ENCODE measurements at regions not wholly inside any gene's neighbourhood (a gene's known extent, or its start where the extent isn't known, plus 50 kb on each side); places are given as distances from the start of the nearest gene placed in this dataset.

- TF ChIP-seq, protein P1, sequence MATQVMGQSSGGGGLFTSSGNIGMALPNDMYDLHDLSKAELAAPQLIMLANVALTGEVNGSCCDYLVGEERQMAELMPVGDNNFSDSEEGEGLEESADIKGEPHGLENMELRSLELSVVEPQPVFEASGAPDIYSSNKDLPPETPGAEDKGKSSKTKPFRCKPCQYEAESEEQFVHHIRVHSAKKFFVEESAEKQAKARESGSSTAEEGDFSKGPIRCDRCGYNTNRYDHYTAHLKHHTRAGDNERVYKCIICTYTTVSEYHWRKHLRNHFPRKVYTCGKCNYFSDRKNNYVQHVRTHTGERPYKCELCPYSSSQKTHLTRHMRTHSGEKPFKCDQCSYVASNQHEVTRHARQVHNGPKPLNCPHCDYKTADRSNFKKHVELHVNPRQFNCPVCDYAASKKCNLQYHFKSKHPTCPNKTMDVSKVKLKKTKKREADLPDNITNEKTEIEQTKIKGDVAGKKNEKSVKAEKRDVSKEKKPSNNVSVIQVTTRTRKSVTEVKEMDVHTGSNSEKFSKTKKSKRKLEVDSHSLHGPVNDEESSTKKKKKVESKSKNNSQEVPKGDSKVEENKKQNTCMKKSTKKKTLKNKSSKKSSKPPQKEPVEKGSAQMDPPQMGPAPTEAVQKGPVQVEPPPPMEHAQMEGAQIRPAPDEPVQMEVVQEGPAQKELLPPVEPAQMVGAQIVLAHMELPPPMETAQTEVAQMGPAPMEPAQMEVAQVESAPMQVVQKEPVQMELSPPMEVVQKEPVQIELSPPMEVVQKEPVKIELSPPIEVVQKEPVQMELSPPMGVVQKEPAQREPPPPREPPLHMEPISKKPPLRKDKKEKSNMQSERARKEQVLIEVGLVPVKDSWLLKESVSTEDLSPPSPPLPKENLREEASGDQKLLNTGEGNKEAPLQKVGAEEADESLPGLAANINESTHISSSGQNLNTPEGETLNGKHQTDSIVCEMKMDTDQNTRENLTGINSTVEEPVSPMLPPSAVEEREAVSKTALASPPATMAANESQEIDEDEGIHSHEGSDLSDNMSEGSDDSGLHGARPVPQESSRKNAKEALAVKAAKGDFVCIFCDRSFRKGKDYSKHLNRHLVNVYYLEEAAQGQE (IDR thresholded peaks at IDR 0.05; ENCODE audit: unreplicated experiment), result no peak
- TF ChIP-seq JUNB (IDR thresholded peaks at IDR 0.05; ENCODE audit: unreplicated experiment), result no peak
These were observed 190.6 kb upstream of the HS3ST3A1 start (continued) for GRCh38 chr17:13792314-13792713.

- DNase-seq (ENCODE audit: low spot score) (no peak), ATAC-seq (no peak)
- H3K4me2 ChIP-seq, result no peak overlapping the region
- H3K36me3 Mint-ChIP-seq (ENCODE audit: low read depth), result peaks cover 2% of the 10 kb centered on the region; the same call in 1 of the 3 replicates
- no peaks in the 10 kb centered on the region for H3K27me3 ChIP-seq (ENCODE audit: insufficient read depth)
- H4K20me1 ChIP-seq (replicated peaks; ENCODE audit: insufficient read depth), result no peaks in the 10 kb centered on the region
- H3K79me2 ChIP-seq (replicated peaks; ENCODE audit: insufficient read depth), result no peaks in the 10 kb centered on the region
- H3K36me3 ChIP-seq (ENCODE audit: insufficient read depth), result 0 out of 2 replicates have a peak, but pooled peaks cover 4% of the 10 kb centered on the region
- H3K9me3 Mint-ChIP-seq, result no peaks in the 10 kb centered on the region; the same call in 2 of the 3 replicates
- H3K4me3 Mint-ChIP-seq, result no peak overlapping the region
- H3K4me3 ChIP-seq, result no peak overlapping the region
- H2AFZ ChIP-seq, result no peak overlapping the region
- peaks cover 7% of the 10 kb centered on the region; the same call in 1 of the 2 replicates for H3K9me2 ChIP-seq (ENCODE audit: insufficient read depth)
- no peaks in the 10 kb centered on the region for H3K4me1 Mint-ChIP-seq
- H3F3A ChIP-seq (replicated peaks; ENCODE audit: low read depth), result no peaks in the 10 kb centered on the region
- no peaks in the 10 kb centered on the region for H3K27me3 Mint-ChIP-seq (ENCODE audit: insufficient read depth, low read depth, poor library complexity)
- no peak overlapping the region for H3K27ac ChIP-seq (ENCODE audit: low read depth)
- no peak overlapping the region for H3K27ac Mint-ChIP-seq
- no peaks in the 10 kb centered on the region for H3K4me1 ChIP-seq (ENCODE audit: insufficient read depth)
- TF ChIP-seq ZNF331 (CRISPR knock-in tag; IDR thresholded peaks at IDR 0.05; ENCODE audit: low read depth) (no peak), POLR2AphosphoS5 (IDR thresholded peaks at IDR 0.05; ENCODE audit: low read depth) (no peak), STAT1 (IDR thresholded peaks at IDR 0.05; ENCODE audit: unreplicated experiment) (no peak), ZNF114 (CRISPR knock-in tag; IDR thresholded peaks at IDR 0.05) (no peak), EZH2 (IDR thresholded peaks at IDR 0.05; ENCODE audit: low read depth, unreplicated experiment) (no peak), EZH2phosphoT487 (IDR thresholded peaks at IDR 0.05; ENCODE audit: unreplicated experiment) (no peak), JUNB (IDR thresholded peaks at IDR 0.05; ENCODE audit: unreplicated experiment) (no peak)
- TF ChIP-seq, protein P2, sequence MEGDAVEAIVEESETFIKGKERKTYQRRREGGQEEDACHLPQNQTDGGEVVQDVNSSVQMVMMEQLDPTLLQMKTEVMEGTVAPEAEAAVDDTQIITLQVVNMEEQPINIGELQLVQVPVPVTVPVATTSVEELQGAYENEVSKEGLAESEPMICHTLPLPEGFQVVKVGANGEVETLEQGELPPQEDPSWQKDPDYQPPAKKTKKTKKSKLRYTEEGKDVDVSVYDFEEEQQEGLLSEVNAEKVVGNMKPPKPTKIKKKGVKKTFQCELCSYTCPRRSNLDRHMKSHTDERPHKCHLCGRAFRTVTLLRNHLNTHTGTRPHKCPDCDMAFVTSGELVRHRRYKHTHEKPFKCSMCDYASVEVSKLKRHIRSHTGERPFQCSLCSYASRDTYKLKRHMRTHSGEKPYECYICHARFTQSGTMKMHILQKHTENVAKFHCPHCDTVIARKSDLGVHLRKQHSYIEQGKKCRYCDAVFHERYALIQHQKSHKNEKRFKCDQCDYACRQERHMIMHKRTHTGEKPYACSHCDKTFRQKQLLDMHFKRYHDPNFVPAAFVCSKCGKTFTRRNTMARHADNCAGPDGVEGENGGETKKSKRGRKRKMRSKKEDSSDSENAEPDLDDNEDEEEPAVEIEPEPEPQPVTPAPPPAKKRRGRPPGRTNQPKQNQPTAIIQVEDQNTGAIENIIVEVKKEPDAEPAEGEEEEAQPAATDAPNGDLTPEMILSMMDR (conservative IDR thresholded peaks at IDR 0.05; ENCODE audit: low read depth in 2 of 2), result no peak
- TF ChIP-seq, protein P1 (IDR thresholded peaks at IDR 0.05; ENCODE audit: unreplicated experiment), result no peak
- TF ChIP-seq, protein P3, sequence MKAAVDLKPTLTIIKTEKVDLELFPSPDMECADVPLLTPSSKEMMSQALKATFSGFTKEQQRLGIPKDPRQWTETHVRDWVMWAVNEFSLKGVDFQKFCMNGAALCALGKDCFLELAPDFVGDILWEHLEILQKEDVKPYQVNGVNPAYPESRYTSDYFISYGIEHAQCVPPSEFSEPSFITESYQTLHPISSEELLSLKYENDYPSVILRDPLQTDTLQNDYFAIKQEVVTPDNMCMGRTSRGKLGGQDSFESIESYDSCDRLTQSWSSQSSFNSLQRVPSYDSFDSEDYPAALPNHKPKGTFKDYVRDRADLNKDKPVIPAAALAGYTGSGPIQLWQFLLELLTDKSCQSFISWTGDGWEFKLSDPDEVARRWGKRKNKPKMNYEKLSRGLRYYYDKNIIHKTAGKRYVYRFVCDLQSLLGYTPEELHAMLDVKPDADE (IDR thresholded peaks at IDR 0.05), result no peak
These were observed 192.2 kb upstream of the HS3ST3A1 start for GRCh38 chr17:13793951-13794350.

Data from GM23338 (cell line).